AG10803 (cell line): ENCODE measurements at regions not wholly inside any gene's neighbourhood (a gene's known extent, or its start where the extent isn't known, plus 50 kb on each side); places are given as distances from the start of the nearest gene placed in this dataset.

Source experiments
- DNase-seq: peaks from one replicate; pipeline ENCODE4 v3.0.0; 2010; ENCODE audit warnings: low read depth
- H3K4me3 ChIP-seq: 2 replicates; pipeline ENCODE4 v1.5.1; 2011; ENCODE audit warnings: mild to moderate bottlenecking, low read length, control low read depth
- CTCF ChIP-seq: conservative IDR thresholded peaks from 2 replicates; pipeline ENCODE4 v1.5.1; 2011; ENCODE audit warnings: mild to moderate bottlenecking, low read length, control low read depth, inconsistent platforms

- no peak for TF ChIP-seq CTCF
- H3K4me3 ChIP-seq: no peak overlapping the region
- DNase-seq: no peak
Measured at GRCh38 chr2:122236925-122237324, 481.5 kb downstream of the TSN start.

GRCh38 chr2:122237450-122237849 is 482.0 kb downstream of the TSN start:
- TF ChIP-seq CTCF: no peak
- DNase-seq: no peak
- H3K4me3 ChIP-seq: no peak overlapping the region

- H3K4me3 ChIP-seq: no peak overlapping the region
- no peak for TF ChIP-seq CTCF
- DNase-seq: no peak
Measured at GRCh38 chr2:122238006-122238559, 482.6 kb downstream of the TSN start.

GRCh38 chr2:122239440-122239839 is 484.0 kb downstream of the TSN start:
- no peak for DNase-seq
- no peak for TF ChIP-seq CTCF
- no peak overlapping the region for H3K4me3 ChIP-seq

GRCh38 chr2:122244598-122245229 is 489.3 kb downstream of the TSN start:
- TF ChIP-seq CTCF: no peak
- no peak overlapping the region for H3K4me3 ChIP-seq
- peak; percentile 17 for DNase-seq

GRCh38 chr2:122249673-122250072 is 494.2 kb downstream of the TSN start:
- no peak for DNase-seq
- no peak for TF ChIP-seq CTCF
- H3K4me3 ChIP-seq: no peak overlapping the region

GRCh38 chr2:122251158-122251557 is 495.7 kb downstream of the TSN start:
- no peak for TF ChIP-seq CTCF
- peak; percentile 17 for DNase-seq
- no peak overlapping the region for H3K4me3 ChIP-seq
